SK-N-SH (cell line): ENCODE measurements at regions not wholly inside any gene's neighbourhood (a gene's known extent, or its start where the extent isn't known, plus 50 kb on each side); places are given as distances from the start of the nearest gene placed in this dataset.

Source experiments
- CTCF ChIP-seq: fragments of 200-600 bp; sonication (generic); IDR thresholded peaks from 2 replicates; pipeline ENCODE4 v1.6.1; 2017; ENCODE audit warnings: antibody characterized with exemption, mild to moderate bottlenecking, moderate library complexity
- EP300 ChIP-seq, 2 experiments: IDR thresholded peaks; 2 replicates each; pipeline versions ENCODE4 v1.4.0 to v1.6.1; 2012; ENCODE audit warnings: borderline replicate concordance in 1 of 2, low read depth in 1 of 2, low read length in 1 of 2
- FOXM1 ChIP-seq: IDR thresholded peaks from 2 replicates; pipeline ENCODE4 v1.4.0; 2012; ENCODE audit warnings: low read depth, mild to moderate bottlenecking
- GABPA ChIP-seq: IDR thresholded peaks from 2 replicates; pipeline ENCODE4 v1.4.0; 2012; ENCODE audit warnings: low read depth, mild to moderate bottlenecking
- GATA2 ChIP-seq: sonication (generic); formaldehyde crosslinking; IDR thresholded peaks from 2 replicates; pipeline ENCODE4 v1.5.0; 2020; ENCODE audit warnings: mild to moderate bottlenecking, missing genetic modification reagents
- NFIC ChIP-seq: IDR thresholded peaks from 2 replicates; pipeline ENCODE4 v1.4.0; 2012; ENCODE audit warnings: borderline replicate concordance
- NRF1 ChIP-seq: IDR thresholded peaks from 2 replicates; pipeline ENCODE4 v1.6.1; 2012; ENCODE audit warnings: low read depth, mild to moderate bottlenecking, low read length
- RAD21 ChIP-seq: IDR thresholded peaks from 2 replicates; pipeline ENCODE4 v1.6.1; 2012; ENCODE audit warnings: mild to moderate bottlenecking, low read length
- RCOR1 ChIP-seq: fragments of 150-350 bp; IDR thresholded peaks from 2 replicates; pipeline ENCODE4 v1.6.1; 2017; ENCODE audit warnings: antibody characterized with exemption, low read length
- SIN3A ChIP-seq: IDR thresholded peaks from 2 replicates; pipeline ENCODE4 v1.6.1; 2012; ENCODE audit warnings: low read depth, mild to moderate bottlenecking, low read length, moderate library complexity, borderline replicate concordance
- SMC3 ChIP-seq: IDR thresholded peaks from 2 replicates; pipeline ENCODE4 v1.6.1; 2012; ENCODE audit warnings: low read depth, low read length, improper control_type of control experiment
- TCF12 ChIP-seq: IDR thresholded peaks from 2 replicates; pipeline ENCODE4 v1.4.0; 2012
- TF ChIP-seq, protein P1 (sequence below): IDR thresholded peaks from 2 replicates; pipeline ENCODE4 v1.4.0; 2012; ENCODE audit warnings: low read depth
- TF ChIP-seq, protein P2 (sequence below): IDR thresholded peaks from 2 replicates; pipeline ENCODE4 v1.6.1; 2012; ENCODE audit warnings: mild to moderate bottlenecking, low read depth, low read length, moderate library complexity

DNA sequence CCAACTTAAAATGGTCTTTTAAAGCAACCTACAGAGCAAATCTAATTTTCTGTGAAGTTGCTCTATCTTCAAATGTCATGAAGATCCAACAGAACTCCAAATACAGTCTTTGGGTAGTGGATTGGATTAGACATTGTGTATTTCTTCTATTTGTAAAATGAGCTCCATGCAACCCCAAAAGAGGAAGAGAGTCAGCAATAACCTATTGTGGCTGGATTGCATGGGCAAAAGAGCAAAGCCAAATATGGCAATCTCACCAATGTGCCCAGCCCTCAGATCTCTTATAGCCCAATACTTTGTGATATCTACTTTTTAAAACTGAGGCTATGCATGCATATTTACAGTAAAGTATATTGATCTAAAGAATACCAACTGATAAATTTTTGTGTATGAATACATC is 146.3 kb downstream of the TXNL1 start:
- TF ChIP-seq CTCF (no peak), TCF12 (no peak), NFIC (no peak), GATA2 (CRISPR knock-in tag) (no peak), RCOR1 (no peak), SIN3A (no peak), RAD21 (no peak), NRF1 (no peak), SMC3 (no peak), GABPA (no peak), EP300 (IDR thresholded peaks at IDR 0.05; ENCODE audit: borderline replicate concordance in 1 of 2, low read depth in 1 of 2, low read length in 1 of 2) (no peak), FOXM1 (no peak)
- TF ChIP-seq, protein P1, sequence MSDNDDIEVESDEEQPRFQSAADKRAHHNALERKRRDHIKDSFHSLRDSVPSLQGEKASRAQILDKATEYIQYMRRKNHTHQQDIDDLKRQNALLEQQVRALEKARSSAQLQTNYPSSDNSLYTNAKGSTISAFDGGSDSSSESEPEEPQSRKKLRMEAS: no peak
- TF ChIP-seq, protein P2, sequence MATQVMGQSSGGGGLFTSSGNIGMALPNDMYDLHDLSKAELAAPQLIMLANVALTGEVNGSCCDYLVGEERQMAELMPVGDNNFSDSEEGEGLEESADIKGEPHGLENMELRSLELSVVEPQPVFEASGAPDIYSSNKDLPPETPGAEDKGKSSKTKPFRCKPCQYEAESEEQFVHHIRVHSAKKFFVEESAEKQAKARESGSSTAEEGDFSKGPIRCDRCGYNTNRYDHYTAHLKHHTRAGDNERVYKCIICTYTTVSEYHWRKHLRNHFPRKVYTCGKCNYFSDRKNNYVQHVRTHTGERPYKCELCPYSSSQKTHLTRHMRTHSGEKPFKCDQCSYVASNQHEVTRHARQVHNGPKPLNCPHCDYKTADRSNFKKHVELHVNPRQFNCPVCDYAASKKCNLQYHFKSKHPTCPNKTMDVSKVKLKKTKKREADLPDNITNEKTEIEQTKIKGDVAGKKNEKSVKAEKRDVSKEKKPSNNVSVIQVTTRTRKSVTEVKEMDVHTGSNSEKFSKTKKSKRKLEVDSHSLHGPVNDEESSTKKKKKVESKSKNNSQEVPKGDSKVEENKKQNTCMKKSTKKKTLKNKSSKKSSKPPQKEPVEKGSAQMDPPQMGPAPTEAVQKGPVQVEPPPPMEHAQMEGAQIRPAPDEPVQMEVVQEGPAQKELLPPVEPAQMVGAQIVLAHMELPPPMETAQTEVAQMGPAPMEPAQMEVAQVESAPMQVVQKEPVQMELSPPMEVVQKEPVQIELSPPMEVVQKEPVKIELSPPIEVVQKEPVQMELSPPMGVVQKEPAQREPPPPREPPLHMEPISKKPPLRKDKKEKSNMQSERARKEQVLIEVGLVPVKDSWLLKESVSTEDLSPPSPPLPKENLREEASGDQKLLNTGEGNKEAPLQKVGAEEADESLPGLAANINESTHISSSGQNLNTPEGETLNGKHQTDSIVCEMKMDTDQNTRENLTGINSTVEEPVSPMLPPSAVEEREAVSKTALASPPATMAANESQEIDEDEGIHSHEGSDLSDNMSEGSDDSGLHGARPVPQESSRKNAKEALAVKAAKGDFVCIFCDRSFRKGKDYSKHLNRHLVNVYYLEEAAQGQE: no peak
